Stimulated activated CD4-positive, alpha-beta T cell treated with anti-CD3 and anti-CD28 coated beads, Interleukin-1b, Interleukin-23, amount 100 ng/mL, for 4 hours (primary cell): ENCODE measurements at regions not wholly inside any gene's neighbourhood (a gene's known extent, or its start where the extent isn't known, plus 50 kb on each side); places are given as distances from the start of the nearest gene placed in this dataset.

Source experiments
- DNase-seq, 2 donors: peaks; one replicate each; pipeline ENCODE4 v3.0.0-alpha.2; 2020; ENCODE audit warnings: low read depth in 2 of 2

DNA sequence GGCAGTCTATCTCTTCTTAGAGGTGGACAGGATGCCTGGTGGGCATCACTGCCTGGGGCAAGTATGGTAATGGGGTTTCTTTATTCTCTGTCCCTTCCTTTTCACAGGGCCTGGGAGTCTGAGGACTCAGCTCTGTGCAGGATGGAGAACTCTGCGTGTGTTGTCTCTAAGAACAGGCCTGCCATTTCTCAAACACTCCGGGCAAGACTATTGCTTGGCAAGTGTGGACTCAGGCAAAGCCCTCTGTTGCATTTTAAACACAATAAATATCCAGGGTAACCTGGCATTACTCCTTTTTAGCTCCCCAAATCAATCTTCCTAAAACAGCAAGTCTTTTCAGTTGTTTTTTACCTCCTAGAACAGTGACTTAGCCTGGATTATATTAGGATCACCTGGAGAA lies 185.1 kb upstream of the ROPN1 start:
- no peak for DNase-seq

DNA sequence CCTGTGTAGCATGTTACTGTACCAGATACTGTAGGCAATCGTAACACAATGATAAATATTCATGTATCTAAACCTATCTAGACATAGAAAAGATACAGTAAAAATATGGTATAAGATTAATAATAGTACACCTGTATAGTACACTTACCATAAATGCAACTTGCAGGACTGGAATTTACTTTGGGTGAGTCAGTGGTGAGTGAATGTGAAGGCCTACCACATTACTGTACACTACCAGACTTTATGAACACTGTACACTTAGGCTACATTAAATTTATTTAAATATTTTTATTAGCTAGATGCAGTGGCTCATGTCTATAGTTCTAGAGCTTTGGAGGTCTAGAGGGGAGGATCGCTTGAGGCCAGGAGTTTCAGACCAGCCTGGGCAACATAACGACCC lies 186.6 kb upstream of the ROPN1 start:
- no peak for DNase-seq

DNA sequence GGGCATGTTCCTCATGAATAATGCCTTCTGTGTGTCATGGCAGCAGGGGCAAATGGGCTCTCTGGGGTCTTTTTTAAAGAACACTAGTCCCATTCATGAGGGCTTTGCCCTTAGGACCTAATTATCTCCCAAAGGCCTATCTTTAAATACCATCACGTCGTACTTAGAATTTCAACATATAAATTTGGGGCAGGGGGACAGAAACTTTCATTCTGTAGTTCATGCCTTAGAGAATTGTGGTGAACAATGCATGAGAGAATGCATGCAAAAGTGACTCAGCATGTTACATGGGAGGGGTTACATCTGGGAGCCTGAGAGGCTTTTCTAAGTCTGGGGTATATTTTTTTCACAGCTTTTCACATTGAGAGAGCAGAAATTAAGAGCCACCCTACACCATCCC lies 208.5 kb upstream of the ROPN1 start:
- DNase-seq, result no peak

DNA sequence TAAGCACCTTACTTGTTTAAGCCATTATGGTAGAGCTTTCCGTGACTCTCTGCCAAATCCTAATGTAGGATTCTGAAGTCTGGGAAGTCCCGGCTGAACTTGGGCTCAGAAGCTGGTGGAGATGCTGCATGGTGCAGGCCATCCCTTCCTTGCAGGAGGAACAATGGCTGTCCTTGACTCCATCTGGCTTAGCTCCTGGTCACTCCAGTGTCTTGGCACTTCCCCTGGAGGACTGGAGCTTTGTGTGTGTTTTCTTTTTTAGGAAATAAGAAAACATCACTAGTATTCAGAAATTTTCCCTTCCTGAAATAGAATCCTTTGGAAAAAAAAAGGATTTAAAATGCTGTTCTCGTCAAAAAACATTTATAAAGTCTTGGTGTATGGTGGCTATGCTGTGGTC lies 209.3 kb upstream of the ROPN1 start:
- DNase-seq, result no peak

DNA sequence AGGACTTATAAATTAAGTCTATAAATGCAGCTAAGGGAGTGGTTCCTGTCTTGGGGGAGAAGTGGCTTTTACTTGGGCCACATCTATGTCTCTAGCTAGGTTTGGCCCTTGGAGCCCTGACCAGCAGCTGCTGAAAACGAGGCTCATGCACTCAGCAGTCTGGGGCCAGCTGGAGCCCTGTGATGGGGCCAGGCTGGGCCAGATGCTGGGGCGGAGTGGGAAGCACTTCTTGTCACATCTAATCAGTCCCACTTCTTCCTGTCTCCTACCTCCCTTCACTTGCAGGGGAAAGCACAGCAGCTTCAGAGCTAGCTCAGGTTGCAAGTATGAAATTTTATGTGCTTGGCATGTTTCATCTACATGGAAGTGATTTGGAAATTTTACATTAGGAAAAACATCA lies 209.9 kb upstream of the ROPN1 start:
- no peak for DNase-seq

DNA sequence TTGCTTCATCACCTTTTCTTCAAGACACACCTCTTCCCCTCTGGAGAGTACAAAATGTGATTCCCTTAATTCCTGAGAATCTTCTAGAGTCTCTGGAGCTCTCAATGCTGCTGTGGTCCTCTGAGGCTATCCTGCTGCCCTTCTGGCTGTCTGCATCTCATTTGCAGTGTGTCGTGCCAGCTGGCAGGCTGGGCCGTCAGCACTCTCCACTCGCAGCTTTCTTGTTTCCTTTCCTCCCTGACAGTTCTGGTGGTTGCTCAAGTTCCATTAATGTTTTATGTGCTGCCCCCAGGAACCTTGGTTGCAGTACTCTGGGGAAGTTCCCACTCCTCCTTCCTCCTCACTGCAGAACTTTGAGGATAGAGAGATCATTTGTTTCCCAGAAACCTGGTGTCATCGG lies 210.8 kb upstream of the ROPN1 start:
- DNase-seq, result no peak

DNA sequence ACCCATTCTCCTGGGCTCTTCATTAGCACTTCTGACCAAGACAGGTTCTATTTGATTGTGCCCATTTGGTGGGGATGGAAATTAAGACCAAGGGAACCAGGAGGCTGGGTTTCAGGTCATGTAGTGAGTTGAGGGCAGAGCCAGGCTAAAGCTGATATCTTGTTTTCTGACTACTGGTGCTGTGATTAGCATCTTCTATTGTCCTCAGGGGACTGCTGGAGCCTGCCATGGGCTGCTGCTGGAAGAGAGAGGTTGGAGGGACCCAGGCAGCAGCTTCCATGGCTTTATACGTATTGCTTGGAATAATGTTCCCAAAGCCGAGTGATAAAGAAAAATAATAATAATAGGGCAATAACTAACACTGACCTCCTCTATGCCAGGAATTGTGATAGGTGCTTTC lies 211.4 kb upstream of the ROPN1 start:
- no peak for DNase-seq

DNA sequence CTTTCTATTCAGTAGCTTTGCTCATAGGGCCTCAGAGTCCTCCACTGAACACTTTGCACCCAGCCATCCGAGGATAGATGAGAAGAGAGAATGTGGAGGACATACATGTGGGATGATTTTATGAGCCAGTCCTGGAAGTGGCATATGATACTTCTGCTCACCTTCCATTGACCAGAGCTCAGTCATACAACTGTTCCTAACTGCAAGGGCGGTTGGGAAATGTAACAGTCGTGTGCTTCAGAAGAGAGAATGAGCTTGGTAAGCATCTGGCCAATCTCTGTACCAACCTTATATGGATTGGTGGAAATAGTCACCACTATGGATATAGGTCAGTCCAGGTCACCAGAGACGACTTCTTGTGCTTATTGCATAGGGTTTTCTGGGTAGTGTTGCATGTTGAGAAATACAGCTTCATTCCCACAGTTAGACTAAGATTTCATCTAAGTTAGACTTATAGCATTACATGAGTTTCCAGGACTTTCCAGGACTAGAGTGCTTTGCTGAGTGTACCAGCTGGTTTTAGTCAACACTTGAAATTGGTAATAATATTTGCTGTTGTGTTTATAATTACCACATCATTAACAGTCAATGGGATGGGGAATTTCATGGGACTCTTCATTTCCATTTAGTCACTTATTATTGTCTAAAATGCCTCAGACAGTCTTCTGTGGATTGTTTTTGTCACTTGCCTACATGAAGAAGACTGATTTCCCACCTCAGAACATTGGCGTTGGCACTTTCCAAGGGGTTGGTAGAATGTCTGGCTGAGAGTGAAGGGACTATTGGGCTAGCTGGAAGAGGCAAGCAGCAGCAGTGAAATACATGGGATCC lies 214.5 kb upstream of the ROPN1 start:
- no peak for DNase-seq

DNA sequence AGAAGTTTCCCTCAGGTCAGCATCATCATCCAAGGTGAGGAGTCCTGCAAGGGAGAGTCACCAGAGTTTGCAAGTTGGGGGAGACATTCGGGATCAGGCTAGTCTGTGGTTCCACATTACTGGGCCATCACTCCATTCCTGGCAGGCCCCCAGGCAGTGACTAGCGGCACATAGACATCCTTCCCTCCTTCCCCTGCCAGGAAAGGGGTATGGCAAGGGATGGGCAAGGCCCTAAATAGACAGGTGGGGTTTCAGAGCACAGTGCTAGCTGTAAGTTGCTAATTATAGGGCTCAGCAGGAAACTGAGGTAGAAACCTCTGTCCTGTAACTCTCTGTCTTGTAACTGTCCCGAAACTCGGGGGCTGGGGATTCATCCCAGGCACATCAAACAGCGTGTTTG lies 215.2 kb upstream of the ROPN1 start:
- no peak for DNase-seq

DNA sequence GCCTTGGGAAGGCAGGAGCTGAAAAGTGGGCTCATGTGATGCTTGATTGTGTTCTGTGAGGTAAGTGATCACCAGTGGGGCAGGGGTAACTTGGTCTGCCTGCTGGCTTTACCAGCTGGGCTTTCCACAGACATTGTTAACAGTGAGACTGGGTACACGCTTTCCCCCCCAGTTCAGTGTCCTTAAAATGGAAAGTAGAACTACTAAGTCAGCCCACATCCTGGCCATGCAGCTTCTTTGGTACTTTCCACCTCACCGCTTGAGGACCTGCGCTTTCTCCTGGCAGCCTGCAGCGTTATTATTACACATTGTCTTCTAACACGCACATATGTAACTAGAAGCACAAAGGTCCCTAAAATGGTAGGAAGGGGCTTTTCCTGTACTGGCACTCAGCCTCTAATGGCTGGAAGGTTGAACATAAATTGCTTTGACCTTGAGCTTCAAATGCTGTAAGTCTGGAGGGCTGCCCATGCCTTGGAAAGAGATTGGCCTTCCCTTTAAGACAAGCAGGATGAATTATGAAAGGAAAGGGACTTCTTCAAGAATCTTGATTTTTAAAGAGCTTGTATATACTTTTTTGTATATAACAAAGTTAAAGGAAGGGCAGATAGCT lies 216.1 kb upstream of the ROPN1 start:
- DNase-seq, result no peak

DNA sequence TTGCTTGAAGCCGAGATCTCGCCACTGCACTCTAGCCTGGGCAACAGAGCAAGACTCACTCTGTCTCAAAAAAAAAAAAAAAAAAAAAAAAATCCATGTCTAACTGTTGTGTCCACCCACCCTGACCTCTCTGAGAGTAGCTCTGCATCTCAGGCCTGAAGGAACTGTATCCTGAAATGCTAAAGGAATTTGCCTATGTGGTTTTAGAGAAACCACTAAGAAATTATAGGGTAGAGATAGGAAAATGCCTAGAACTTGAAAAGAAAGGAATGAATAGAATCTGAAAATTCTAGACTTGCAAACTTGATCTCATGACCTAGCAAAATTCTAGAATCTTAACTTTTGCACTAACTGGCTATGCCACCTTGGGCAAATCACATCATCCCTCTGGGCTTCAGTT lies 217.5 kb upstream of the ROPN1 start:
- no peak for DNase-seq

DNA sequence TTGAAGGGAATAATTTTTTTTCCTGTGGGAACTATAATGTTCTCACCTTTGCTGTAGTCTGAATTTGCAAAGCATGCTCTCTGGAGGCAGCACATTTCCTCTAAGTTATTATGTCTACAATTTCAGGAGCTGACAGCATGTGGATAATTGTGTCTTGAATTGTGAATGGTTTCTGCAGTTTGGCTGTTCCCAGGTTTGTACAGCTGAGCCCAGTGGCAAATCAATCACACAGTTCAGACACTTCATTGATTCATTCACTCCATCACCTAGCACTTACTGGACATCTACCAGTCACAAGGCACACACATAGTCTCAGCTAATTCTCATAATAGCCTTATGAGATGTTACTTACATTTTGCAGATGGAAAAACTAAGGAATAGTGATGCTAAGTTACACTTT lies 219.0 kb upstream of the ROPN1 start:
- no peak for DNase-seq

DNA sequence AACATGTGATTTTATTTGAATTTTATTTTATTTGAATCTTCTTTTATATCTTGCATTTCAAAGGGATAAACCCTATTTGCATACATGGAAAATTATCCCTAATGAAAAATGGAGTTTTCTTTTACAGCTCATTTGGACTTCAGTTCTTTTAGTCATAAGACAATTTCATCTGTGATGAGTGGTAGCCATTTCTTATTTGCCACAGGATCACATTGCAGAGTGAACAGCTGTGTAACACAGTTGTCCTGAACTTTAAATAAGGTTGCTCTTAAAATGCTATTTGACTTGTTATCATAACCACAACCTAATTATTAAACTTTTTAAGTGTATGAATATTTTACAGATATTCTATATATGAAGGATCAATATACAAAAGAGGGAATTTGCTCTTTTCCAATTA lies 221.7 kb upstream of the ROPN1 start:
- DNase-seq, result no peak

DNA sequence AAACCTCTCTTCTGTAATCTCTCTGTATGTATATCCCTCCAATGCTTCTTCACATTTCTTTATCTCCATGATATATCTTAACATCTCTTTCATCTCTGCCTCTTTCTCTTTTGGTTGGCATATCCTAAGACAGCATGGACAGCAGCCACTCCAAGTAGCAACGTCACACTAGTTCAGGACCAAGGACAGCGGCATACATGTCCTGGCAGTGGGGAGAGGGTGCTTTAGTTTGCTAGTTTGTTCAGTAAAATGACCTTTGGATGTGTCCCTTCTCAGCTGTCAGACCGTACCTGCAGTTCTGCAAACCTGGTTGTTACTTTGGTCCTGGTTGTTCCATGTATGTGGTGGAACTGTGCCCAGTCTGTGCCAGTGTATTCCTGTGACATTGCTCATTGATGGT lies 225.6 kb upstream of the ROPN1 start:
- no peak for DNase-seq

DNA sequence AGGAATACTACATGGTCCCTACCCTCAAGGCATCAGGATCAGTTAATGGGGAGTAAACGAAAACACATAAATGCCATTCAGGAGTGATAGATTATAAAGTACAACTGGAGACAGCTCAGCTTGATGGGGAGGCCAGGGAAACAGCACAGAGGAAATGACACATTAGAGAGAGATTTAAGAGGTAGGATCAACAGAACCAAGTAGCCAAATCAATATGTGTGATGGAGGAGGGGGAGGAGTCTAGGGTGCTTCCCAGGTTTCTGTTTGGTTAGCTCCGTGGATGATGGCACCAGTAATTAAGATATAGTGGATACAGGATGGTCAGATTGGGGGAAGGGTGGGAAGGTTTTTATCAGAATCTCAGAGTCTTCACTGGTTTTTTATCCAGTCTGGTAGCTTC lies 229.5 kb upstream of the ROPN1 start:
- DNase-seq, result no peak

DNA sequence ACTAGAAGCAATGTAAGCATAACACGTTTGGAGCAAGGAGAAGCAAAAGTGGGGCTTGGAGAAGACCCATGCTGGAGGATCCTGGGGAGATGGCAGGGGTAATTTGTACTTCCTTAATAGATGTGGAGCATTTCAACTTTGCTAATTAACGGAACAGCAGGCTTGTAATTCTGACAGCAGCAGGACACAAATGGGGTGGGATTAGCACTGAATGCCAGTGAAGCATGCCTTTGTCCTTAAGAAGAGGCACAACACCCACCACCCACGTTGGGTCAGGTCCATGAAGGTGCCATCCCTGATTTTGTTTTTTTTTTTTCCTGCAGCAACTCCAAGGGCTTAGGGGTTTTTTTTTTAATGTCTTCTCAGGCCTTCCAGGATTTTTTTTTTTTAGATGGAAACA lies 231.9 kb upstream of the ROPN1 start:
- DNase-seq, result no peak

DNA sequence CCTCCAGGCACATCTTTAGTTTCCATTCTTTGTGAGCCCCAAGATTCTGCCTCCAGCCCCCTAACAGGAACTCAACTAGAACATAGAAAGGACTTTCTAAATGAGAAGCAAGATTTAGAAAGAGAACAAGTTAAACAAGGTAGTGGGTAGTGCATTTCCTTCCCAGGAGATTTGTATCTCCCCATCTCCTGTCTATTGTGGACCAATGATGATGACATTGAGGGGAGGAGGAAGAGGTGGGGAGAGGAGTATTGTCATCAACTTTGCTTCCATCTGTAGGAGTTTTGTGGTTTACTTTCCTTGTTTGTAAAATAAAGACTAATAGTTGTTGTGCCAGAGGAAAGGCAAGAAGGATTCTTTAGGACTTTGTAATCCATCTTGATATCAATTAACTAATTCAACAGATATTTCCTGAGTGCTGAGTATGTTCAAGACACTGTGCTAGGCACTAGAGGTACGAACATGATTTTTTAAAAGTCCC lies 235.3 kb upstream of the ROPN1 start:
- no peak for DNase-seq

DNA sequence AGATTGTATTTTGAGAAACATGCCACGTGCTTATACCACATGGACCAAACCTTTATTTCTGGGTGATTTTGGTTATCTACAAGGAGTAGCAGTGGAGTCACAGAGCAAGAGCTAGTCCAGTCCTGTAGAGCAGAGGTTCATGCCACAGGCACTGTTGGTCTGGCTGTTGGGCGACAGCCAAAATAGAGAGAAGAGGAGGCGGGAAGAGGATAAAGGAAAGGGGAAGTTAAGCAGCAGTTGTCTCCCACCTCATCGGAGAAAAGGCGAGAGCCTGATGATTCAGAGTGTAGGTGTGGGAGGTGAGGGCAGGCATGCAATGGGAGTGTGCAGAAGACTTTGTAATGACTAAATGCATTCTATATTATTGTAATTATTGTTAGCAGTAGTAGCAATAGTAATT lies 237.5 kb upstream of the ROPN1 start:
- DNase-seq, result no peak

DNA sequence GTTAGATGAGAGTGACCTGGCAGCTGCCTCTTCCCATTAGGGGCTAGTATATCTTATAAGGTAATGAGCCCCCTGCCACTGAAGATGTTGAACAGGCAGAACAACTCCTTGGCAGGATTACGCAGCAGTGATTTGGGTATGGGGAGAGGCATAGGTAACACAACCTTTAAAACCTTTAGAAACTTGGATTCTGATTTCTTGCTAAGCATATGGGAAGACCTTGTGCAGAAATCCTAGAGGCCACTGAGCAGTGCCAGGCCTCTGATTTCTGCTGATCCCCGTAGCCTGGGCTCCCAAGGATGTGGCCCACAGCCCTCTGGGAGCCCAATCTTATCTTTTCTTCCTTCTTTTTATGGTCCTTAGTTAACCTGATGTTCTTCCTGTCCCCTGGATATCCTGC lies 237.9 kb upstream of the ROPN1 start:
- DNase-seq, result no peak

DNA sequence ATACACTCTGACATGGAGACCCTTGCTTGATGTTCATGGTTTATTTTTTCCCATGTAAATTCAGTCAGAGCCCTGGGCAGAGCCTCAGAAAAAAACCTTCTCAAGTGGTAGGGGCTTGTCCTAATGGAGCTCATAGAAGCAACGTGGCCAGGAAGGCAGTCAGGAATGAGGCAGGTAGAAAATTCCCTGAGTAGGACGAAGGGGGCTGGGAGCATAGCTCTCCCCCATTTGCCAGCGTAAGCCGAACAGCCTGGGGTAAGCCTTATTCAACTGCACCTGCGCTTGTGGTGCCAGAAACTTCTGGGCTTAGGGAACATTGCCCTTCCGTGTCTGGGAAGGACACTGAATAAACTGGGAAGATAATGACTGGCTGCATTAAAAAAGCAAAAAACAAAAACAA lies 238.5 kb upstream of the ROPN1 start:
- DNase-seq, result no peak

DNA sequence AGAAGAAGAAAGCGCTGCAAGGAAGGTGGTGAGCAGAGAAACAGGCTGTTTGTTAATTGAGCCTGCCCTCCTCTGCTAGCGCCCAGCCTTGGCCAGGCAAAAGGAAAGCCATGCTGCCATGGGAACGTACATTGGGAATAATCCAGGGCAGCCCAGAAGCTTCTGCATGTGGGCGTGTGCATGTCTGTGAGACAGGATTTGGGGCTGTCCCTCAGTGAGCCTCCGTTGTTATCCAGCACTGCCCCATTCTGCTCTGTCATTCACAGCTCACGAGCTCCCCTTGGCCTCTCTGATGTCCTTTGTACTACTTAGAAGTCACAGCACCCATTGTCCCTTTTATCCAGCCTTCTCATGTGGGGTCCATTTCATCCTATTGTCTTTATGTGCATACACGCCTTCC lies 239.1 kb upstream of the ROPN1 start:
- no peak for DNase-seq

DNA sequence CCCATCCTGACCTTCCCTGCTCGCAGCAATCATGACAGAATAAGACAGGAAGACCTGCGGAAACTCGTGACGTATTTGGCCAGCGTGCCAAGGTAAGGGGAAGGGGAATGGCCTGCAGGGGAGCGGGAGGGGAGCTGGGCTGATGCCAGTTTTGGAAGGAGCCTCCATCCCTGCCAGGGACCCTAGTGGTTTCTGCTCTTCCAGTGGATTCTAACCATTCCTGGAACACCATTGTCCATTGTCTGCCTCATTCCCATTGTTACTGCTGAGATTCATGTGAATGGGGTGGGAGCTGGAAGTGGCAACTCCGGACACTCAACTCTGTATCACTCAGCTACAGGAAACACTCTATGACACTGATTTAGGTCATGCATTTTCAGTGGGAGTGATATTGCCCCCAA lies 242.9 kb upstream of the ROPN1 start:
- no peak for DNase-seq

DNA sequence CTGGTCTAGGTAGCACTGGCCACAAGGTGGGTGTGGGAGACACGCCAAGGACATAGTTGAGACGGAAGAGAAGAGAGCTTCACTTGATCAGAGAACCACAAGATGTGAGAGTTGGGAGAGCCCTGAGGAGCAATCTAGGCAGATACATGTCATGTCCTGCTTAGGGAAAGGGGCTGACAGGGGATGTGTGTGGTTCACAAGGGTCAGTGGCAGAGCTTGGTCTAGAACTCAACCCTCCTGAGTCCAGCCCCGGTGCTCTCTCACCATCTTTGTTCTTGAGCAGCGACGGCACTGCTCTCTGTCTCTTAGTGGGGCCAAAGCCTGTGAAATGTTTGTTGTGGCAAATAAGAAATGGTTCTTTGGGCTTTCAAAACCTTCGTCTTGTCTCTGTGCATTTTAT lies 243.5 kb upstream of the ROPN1 start:
- DNase-seq, result no peak
